HL-60 (cell line): ENCODE measurements at regions not wholly inside any gene's neighbourhood (a gene's known extent, or its start where the extent isn't known, plus 50 kb on each side); places are given as distances from the start of the nearest gene placed in this dataset.

Experiments
- DNase-seq, 2 experiments: peaks; one replicate each; pipeline ENCODE4 v3.0.0-alpha.2; 2010 to 2020; ENCODE audit warnings: low read depth in 1 of 2, low spot score in 1 of 2
- H3K27ac ChIP-seq: fragments of 250-450 bp; sonication (Bioruptor Pico); replicated peaks from 2 replicates; pipeline ENCODE4 v1.5.1; 2020; ENCODE audit warnings: mild to moderate bottlenecking, moderate library complexity
- H3K27me3 ChIP-seq: fragments of 250-450 bp; sonication (Bioruptor Pico); 2 replicates; pipeline ENCODE4 v1.5.1; 2021; ENCODE audit warnings: mild to moderate bottlenecking, moderate library complexity; ENCODE audit not compliant: insufficient read depth, poor library complexity, severe bottlenecking
- H3K4me3 ChIP-seq: replicated peaks from 2 replicates; pipeline ENCODE4 v1.5.1; 2011; ENCODE audit warnings: mild to moderate bottlenecking, control low read depth, low read length; ENCODE audit not compliant: insufficient read depth
- GABPA ChIP-seq: IDR thresholded peaks from 2 replicates; pipeline ENCODE4 v1.6.1; 2012; ENCODE audit warnings: low read depth
- POLR2AphosphoS5 ChIP-seq: IDR thresholded peaks from 2 replicates; pipeline ENCODE4 v1.6.1; 2012; ENCODE audit warnings: low read depth
- REST ChIP-seq: IDR thresholded peaks from 2 replicates; pipeline ENCODE4 v1.6.1; 2012; ENCODE audit warnings: low read depth; ENCODE audit not compliant: insufficient replicate concordance
- SPI1 ChIP-seq: IDR thresholded peaks from 2 replicates; pipeline ENCODE4 v1.6.1; 2012; ENCODE audit warnings: low read depth, mild to moderate bottlenecking, borderline replicate concordance
- TF ChIP-seq, protein P1 (sequence below): IDR thresholded peaks from one replicate; pipeline ENCODE4 v1.5.1; 2011; ENCODE audit warnings: low read length, control low read depth, inconsistent platforms; ENCODE audit not compliant: insufficient read depth

DNA sequence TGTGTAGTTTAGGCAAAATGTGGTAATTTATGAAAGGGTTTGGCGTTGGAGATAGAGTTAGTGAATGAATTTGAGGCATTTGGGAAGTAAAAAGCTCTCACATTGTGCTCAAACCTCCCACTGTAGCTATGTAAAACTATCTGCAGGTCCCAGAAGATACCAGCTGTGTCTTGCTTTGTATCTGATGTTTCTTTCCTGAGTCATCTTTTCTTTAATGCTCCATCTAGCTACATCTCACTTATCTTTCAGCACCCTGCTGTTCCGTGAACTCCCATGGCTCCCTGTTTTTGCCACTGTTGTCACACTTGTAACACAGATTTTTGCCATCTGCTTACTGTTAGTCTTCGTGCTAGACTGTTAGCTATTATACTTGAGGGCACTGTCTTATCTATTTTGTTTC, 253.1 kb downstream of the NPR3 start:
- H3K4me3 ChIP-seq, result no peak overlapping the region
- H3K27me3 ChIP-seq, result no peaks in the 10 kb centered on the region
- no peak for DNase-seq
- TF ChIP-seq REST, result no peak
- TF ChIP-seq, protein P1, sequence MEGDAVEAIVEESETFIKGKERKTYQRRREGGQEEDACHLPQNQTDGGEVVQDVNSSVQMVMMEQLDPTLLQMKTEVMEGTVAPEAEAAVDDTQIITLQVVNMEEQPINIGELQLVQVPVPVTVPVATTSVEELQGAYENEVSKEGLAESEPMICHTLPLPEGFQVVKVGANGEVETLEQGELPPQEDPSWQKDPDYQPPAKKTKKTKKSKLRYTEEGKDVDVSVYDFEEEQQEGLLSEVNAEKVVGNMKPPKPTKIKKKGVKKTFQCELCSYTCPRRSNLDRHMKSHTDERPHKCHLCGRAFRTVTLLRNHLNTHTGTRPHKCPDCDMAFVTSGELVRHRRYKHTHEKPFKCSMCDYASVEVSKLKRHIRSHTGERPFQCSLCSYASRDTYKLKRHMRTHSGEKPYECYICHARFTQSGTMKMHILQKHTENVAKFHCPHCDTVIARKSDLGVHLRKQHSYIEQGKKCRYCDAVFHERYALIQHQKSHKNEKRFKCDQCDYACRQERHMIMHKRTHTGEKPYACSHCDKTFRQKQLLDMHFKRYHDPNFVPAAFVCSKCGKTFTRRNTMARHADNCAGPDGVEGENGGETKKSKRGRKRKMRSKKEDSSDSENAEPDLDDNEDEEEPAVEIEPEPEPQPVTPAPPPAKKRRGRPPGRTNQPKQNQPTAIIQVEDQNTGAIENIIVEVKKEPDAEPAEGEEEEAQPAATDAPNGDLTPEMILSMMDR, result no peak
- no peak for TF ChIP-seq GABPA
- TF ChIP-seq SPI1, result no peak
- no peak for TF ChIP-seq POLR2AphosphoS5
- H3K27ac ChIP-seq, result no peak overlapping the region

DNA sequence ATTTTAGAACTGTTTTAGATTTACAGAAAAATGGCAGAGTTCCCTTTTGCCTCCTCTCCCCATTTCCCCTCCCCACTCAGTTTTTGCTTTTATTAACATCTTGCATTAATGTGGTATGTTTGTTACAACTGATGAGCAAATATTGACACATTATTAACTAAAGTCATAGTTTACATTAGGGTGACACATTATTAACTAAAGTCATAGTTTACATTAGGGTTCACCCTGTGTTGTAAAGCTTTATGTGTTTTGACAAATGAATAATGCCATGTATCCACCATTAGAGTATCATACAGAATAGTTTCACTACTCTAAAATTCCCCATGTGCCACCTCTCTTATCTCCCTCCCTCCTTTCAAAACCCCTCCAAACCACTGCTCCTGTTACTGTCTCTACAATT, 262.5 kb downstream of the NPR3 start:
- TF ChIP-seq REST (no peak), GABPA (no peak), POLR2AphosphoS5 (no peak), SPI1 (no peak)
- TF ChIP-seq, protein P1, result no peak
- no peak for DNase-seq
- Histone ChIP-seq H3K4me3 (no peak overlapping the region), H3K27ac (no peak overlapping the region), H3K27me3 (no peaks in the 10 kb centered on the region)

DNA sequence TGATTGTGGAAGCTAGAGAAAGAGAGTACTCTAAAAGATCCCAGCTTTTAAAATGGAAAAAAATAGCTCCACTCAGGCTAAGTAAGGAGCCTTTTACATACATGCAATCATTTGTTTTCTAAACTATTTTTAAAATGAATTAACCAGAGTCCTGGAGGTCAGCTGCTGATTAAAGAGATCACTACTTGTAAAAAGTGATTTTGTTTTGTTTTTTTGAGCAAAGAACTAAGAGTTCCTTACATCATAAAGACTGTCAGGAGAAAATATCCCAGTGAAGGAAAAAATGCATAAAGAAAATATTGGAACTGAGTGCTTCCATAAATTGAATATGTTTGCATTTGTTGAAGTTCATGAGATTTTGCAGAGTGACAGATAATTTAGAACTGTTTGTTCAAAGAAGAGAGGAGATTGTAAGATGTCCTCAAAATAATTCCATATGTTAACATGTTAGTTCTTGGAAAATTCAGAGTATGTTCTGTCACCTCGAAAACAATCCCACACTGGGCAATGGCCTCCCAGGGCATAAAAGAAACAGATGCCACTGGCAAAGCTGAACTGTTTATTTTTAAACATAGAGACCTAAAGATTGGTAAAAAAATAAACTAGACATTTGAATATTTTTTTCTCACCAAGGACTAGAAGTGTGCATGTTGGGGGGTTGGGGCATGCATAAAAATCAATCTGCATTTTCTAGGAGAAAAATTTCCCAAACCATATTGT, 264.7 kb downstream of the NPR3 start:
- TF ChIP-seq, protein P1, result no peak
- no peak for TF ChIP-seq POLR2AphosphoS5
- TF ChIP-seq REST, result no peak
- no peak for TF ChIP-seq SPI1
- TF ChIP-seq GABPA, result no peak
- Histone ChIP-seq H3K27me3 (no peaks in the 10 kb centered on the region), H3K4me3 (no peak overlapping the region), H3K27ac (no peak overlapping the region)
- DNase-seq, result no peak
